Inferior parietal cortex (tissue), 1 donor: ENCODE measurements at regions not wholly inside any gene's neighbourhood (a gene's known extent, or its start where the extent isn't known, plus 50 kb on each side); places are given as distances from the start of the nearest gene placed in this dataset.
"Not testable (repeated sequence)": the region's sequence is repeated elsewhere in the genome, so short reads cannot be mapped to it uniquely, and the experiment has no call there.

ENCODE experiments used
- DNase-seq: peaks from one replicate; pipeline ENCODE4 v3.0.0-alpha.2; 2016; ENCODE audit errors: extremely low spot score

DNA sequence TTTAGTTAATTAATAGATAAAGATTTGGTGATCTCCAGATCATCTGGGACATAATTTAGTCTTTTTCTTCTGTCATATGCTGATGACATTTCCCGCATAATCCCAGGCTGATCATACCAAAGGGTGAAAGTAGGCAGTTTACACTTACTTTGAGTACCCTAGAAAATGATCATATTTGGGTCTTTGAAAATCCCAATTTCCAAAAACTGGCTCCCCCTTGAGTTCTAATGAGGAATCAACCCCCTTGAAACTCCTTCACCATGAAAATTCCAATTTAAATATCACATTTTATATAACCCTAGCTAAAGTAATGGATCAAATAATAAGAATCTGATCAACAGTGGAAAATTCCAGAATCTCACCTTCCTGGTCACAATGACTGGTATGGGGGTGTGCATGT, 223.4 kb downstream of the NAF1 start:
- no peak for DNase-seq

DNA sequence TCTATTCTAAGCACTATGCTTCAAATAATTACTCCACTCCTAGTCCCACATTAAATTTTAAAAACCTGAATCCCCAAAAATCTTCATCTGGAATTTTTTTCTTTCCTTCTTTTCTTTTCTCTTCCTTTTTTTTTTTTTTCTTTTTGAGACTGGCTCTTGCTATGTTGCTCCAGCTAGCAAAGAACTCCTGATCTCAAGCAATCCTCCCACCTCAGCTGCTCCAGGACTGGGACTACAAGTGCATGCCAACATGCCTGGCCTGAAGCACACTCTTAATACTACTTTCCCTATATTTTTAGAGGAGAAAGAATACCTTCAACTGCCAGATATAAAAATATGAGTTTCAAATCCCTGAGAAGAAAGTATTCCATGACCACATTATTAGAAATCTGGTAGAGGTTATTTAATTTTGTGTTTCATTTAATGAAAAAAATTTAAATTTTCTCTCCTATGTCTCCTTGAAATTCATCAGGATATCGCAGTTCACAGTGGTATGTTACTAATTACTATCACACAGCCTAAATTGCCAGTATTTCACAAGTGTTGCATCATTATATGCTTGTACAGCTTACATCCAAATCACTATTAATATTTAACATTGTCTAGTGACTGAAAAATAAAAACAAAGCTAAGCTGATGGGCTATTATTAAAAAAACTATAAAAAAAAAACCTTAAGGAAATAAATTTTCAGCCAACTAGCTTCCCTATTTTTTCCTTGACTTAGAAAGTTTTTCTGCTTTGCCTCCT, 227.8 kb downstream of the NAF1 start:
- no peak for DNase-seq

DNA sequence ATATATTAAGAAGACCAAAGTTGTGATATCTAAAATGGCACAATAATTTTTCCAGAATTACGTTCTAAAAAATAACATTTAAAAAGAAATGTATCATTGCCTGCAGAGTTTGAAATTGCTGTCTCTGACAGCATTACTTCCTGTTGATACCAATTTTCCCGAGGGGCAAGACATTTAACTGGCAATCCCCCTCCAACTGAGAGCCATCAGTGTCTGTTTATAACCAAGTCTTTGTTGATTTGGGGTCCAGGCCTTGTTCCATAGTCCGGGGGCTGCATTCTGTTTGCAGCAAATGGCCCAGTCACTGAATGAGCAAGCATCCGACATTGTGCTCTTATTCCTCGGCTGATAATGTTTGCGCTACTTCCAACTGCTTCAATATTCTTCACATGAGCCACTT, 231.5 kb downstream of the NAF1 start:
- no peak for DNase-seq

DNA sequence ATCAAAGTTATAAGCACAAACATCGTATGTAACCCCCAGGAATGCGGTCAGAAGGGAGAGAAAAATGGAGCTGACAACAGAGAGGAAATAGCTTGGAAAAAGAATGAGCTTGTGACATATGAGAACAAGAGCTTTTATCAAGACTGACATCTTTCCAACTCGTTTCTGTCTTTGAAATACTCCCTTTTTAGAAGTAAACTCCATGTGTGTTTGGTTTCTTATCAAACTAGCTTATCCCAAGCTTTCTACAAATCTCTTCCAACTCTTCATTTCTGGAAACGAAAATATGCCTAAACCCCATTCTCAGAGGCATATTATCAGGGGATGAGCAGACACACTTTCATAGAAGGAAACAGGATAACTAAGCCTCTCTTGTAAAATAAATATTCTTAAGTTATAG, 235.4 kb downstream of the NAF1 start:
- DNase-seq = no peak

DNA sequence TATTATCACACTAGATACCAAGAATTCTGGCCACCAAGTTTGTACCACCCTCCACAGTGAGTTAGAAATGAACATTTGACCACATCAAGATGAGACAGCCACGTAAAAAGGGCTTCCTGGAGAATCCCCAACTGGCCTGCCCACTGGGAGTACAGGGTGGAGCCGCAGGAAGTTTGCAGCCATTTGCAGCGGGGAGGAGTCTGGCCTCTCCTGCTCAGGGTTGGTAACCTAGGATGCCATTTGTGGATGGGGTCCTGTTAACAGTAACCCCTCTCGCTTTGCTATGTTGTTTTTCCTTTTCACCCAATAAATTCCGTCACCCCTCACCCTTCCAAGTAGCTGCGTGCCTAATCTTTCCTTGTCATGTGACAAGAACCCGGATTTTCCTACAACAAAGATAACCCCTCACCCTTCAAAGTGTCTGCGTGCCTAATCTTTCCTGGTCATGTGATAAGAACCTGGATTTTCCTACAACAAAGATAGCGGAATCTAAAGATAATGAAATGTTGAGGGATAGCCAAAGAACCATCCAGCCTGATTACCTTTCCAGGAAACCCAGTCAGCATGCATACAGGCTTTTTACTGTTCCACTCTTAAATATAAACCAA, 245.4 kb downstream of the NAF1 start:
- no peak for DNase-seq

DNA sequence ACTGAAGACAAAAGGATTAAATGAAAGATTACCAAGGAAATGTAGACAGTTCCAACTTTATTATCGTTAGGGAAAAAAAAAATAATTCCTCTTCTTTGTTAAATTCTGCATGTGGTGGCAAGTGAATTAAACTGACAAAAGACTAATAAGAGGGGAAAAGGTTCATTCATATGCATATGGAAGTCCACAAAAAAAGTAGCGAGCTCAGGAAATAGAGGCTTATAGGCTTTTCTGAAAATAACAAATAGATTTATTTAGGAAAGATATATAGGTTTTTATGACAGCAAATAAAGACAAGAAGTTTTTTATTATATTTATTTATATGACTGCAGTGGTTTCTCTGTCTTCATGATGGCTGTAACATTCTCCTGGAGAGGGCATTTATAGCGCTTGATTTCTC, 246.0 kb downstream of the NAF1 start:
- DNase-seq = no peak

DNA sequence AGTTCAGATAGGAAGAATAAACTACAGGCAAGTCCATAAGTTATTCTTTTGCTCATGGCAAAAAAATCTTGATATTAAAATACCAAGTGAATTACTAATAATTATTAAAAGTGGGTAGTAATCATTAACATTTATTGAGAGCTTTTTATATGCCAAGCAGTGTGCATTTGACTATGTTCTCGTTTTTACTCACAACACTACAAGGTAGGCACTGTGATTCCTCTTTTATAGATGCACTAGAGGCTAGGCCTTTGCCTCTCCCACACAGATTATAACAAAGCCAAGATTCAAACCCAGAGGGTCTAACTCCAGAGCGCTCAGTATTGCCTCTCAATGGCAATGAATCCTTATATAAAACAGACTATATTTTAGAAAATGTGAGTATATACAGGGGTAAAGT, 254.2 kb downstream of the NAF1 start:
- DNase-seq = no peak

DNA sequence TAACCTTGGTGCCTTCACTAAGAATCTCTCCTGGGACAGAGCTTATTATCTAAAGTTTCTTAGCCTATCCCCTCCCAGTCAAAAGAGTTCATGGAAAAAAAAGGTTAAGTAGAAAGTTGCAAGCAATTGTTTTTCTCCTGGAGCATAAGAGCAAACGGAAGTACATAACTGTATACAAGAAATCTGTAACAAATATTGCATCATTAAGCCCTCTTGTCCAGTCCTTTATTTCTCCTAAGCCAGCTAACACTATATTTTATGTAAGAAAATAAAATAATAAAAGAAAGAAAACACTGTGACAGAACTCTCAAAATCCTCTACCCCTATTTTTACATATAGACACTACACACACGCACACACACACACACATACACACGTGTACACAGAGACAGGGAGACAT, 255.3 kb downstream of the NAF1 start:
- DNase-seq = no peak

DNA sequence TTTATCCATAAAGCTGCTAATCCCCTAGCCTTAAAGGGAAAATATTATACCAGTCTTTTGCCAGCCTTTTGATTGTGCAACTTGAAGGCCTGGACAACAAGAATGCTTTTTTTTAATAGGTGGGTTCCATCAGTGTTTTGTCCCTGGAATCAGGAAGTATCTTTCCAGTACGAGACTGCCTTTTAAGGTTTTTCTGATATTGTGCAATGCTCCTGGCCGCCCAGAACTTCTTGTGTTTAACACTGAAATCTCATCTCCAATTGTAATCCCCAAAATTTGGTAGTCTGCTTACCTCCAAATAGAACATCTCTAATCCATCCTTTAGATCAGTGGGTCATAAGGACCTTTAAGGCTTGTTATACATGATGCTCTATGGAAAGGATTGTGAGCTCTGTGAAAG, 256.7 kb downstream of the NAF1 start:
- DNase-seq = no peak

DNA sequence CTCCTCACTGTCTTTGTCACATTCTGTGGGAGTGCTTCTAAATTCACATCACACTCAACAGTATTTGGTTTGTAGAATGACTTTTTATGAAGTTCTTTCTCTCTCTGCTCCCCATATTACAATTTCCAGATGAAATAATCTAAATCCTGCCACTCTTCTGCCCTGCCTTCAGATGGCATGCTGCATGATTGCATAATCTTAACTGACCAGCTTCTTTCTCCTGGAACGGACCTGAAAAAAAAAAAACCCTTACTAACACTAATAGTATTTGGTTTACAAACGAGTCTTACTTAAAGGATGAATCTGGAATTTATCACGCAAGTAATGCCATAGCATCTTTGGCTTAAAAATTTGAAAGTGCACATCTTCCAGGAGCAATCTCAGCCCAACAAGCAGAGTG, 272.3 kb downstream of the NAF1 start:
- DNase-seq = no peak

DNA sequence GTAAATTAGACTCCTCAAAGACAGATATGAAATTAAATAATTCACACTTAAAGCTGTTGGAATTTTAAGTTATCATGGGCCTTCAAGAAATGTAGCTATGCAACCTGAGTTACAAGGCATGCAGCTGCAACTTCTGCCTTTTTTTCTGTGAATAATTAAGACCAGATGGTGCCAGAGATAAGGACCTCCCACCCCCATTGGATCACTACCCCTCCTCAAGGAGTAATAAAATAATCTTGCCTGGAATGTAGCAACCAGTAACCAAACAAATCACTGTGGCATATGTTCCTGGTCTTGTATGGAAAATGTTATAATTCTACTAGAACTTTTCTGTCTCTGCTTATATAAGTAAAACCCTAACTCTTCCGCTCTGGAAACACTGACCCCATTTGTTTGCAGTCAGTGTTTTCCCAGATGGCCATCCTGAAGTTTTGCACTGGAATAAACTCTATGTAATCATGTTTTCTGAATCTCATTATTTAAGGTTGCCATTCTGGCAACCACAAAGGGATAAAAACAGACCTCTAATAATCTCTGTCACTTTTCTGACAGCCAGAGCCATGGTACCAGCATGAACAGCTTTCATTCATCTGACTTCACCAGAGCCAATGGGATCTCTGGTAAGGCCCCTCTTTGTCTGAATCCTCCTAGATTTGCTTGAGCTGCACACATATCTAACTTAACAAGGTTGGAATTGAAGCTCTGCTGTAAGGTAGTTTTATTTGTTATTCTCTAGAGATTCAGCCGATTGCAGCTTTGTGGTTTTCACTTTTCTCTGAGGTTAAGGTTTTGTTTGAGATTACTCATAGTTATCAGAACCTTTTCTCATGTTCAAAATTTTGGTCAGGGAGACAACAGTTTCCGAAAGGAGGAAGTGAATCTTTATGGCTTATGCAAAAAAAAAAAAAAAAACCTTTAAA, 274.6 kb downstream of the NAF1 start:
- no peak for DNase-seq

DNA sequence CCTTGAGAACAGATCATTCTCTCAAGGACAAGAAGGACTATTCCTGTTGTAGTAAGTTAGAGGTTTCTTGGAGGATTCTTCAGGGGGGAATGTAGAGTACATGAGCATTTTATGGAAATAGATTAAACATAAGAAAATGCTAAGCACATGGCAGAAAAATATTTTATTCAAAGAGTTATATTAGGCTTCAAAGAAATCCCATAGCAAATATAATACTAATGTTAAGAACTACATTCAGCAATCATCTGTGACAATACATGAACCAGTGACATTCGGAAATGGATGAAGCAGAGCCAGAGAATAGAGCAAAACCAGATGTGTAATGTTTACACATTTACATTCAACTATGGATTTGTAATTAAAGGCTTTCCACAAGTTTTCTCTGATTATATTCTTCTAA, 288.6 kb downstream of the NAF1 start:
- no peak for DNase-seq

DNA sequence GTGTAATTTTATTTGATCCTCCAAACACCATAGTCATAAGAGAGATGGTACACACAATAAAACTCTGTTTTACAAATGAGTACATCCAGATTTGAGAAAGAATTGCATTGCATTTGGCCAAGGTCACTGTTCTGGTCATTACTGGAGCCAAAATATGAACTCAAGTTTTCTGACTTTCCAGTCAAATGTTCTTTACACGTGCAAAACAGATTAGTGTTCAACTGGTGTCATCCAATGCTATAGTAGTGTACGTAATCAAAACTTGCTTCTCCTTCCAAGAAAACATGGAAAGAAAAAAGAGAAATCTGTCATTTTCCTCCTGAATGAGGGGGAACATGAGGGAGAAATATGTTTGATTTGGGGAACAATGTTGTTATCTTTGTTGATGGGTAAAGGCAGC, 291.9 kb downstream of the NAF1 start:
- DNase-seq = no peak

DNA sequence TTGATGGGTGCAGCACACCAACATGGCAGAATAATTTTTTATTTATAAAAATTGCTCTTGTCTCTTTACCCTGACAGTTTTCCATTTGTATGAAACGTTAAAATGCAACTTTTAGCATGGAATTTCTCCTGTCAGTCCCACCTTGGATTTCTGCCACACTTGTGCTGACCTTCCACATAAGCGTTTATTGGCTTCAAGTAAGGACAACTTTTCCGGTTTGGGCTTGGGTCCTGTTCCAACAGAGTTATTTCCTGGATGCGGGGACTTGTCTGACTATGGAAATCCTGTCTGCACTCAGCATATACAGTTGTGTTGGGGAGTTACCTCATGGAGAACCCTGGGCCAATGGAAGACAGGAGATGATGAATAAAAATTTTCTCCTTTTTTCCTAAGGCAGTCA, 294.7 kb downstream of the NAF1 start:
- no peak for DNase-seq

DNA sequence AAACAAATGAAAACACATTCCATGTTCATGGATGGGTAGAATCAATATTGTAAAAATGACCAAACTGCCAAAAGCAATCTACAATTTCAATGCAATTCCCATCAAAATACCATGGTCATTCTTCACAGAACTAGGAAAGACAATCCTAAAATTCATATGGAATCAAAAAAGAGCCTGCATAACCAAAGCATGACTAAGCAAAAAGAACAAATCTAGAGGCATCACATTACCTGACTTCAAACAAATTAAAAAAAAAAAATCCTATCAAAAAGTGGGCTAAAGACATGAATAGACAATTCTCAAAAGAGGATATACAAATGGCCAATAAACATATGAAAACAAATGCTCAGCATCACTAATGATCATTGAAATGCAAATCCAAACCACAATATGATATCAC, 297.5 kb downstream of the NAF1 start:
- DNase-seq = no peak

DNA sequence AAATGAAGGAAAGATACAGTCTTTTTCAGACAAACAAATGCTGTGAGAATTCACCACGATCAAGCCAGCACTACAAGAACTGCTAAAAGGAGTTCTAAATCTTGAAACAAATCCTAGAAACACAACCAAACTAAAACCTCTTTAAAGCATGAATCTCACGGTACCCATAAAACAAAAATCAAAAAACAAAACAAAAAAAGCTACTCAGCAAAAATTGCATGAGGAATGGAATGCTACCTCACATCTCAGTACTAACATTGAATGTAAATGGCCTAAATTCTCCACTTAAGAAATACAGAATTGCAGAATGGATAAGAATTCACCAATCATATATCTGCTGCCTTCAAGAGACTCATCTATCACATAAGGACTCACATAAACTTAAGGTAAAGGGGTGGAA, 300.1 kb downstream of the NAF1 start:
- DNase-seq = no peak

DNA sequence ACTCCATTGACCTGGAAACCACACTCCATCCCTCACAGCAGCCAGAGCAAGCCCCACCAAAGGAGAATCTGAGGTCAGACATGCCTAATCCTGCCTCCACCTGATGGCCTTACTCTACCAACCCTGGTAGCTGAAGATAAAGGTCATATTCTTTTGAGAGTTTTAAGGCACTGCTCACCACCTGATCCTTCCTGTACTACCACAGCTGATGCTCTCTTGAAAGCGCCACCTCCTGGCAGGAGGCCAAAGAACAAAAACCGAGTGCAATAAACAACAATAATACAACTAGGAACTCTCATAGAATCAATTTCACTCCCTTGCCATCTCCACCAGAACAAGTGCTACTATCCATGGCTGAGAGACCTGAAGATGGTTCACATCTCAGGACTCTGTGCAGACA, 301.6 kb downstream of the NAF1 start:
- DNase-seq = no peak

DNA sequence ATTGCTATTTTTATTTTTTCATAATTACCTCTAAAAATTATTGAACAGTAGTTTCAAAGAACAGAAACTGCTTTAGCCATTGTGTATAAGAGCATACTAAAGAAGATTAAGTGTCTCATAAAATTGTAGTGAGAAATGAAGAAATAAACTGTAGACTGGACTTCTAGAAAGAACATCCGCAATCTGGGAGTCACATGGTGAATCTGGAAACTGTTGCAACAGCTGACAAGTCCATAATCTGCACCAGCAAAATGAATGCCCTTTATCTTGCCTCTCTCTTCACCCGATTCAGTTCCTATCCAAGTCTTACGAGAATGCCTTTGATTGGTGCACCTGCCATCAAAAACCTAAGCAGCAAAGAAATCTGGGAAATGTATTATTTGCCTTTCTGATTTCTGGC, 312.9 kb downstream of the NAF1 start:
- no peak for DNase-seq

DNA sequence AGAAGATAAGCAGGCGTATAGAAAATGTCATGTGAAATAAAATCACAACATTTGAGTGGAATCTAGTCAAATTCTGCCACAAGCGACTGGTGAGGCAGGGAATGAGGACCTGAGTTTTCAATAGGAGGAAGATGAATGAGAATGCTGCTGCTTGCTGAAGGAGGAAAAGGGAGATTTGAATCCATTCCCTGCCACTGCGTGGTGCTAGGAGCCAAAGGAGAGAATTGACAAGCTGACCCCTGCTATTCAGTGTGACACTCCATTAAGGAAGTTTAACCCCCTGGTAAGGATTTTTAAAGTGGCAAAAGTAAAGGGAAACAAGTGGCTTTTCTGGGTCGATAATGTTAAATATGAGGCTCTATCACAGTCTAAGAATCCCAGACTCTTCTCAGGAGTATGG, 314.0 kb downstream of the NAF1 start:
- DNase-seq = no peak

DNA sequence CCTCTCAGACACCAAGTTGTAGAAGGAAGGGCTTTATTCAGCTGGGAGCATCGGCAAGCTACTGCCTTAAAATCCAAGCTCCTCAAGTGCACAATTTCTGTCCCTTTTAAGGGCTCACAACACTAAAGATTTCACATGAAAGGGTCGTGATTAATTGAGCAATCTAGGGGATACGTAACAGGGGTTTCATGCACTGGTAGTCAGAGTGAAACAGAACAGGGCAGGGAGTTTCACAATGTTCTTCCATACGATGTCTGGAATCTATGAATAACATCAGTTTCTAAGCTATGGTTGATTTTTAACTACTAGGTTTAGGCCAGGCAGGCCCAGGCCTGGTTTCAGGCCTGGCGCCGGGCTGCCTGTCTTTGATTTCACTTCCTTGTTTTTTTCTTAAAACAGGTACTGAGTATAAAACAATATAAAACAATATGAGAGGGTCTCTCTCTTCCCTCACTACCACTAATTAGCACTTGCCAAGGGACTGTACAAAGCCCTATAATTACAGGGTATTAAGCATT, 315.4 kb downstream of the NAF1 start:
- not testable (repeated sequence) for DNase-seq

DNA sequence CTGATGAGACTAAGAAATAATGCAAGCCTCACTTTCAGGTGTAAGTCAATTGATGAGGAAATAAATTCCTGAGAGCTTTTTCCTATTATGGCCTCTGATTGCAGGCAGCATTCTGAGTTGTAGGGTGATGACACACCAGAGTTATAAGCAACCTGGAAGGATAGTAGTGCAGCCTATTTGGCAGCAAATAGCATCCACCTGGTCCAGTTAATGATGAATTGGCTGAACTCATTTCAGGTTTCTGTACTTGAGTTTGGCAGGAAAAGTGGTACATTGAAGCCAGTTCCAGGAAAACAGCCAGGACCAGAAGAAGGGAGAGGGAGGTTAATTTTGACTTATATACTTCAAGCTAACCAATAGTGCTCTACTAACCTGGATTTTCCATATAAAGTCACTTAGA, 316.8 kb downstream of the NAF1 start:
- DNase-seq = no peak

DNA sequence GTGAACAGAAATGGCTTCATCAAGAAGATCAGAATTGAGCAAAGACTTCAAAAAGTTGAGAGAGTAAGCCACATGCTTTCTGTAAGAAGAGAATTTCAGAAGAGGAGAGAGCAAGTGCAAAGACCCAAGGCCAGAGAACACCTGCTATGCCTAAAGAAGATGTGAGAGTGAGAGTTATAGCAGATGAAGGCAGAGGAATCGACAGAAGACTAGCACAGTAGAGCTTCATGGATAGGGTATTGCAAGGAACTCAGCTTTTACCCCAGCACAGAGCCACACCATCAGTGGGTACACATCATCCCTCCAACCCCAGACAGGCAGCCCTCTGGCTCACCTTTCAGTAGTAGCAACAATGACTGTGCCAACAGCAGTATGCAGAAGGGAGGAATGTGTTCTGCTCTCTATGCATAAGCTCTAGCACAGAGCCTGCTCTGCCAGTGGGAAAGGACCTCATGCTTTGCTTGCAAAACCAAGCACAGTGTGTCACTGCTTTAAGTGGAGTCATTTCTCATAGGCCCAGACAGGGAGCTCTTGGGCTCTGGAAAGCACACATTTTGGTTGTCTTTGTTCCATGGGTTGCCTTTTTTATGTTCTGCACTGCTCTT, 318.6 kb downstream of the NAF1 start:
- no peak for DNase-seq
